Fibroblast of mammary gland (primary cell): ENCODE measurements at regions not wholly inside any gene's neighbourhood (a gene's known extent, or its start where the extent isn't known, plus 50 kb on each side); places are given as distances from the start of the nearest gene placed in this dataset.

ENCODE experiments used
- DNase-seq: peaks from one replicate; pipeline ENCODE4 v3.0.0-alpha.2; 2010; ENCODE audit warnings: low read depth
- H3K4me3 ChIP-seq: 2 replicates; pipeline ENCODE4 v1.5.1; 2011; ENCODE audit warnings: low read depth, mild to moderate bottlenecking, low read length, moderate library complexity; ENCODE audit not compliant: control insufficient read depth
- CTCF ChIP-seq: conservative IDR thresholded peaks from 2 replicates; pipeline ENCODE4 v1.5.1; 2011; ENCODE audit warnings: low read depth, low read length, inconsistent platforms; ENCODE audit not compliant: control insufficient read depth, insufficient read depth

GRCh38 chr5:110054240-110054639 lies 364.5 kb downstream of the MAN2A1 start:
- no peak overlapping the region for H3K4me3 ChIP-seq
- peak; percentile 88 for DNase-seq
- TF ChIP-seq CTCF = peak; percentile 45

- TF ChIP-seq CTCF = no peak
- H3K4me3 ChIP-seq = no peak overlapping the region
- DNase-seq = peak; percentile 65
Measured at GRCh38 chr5:110055302-110055701, 365.6 kb downstream of the MAN2A1 start.

GRCh38 chr5:110056580-110057114 lies 366.9 kb downstream of the MAN2A1 start:
- no peak overlapping the region for H3K4me3 ChIP-seq
- no peak for DNase-seq
- TF ChIP-seq CTCF = no peak

- no peak for TF ChIP-seq CTCF
- H3K4me3 ChIP-seq = no peak overlapping the region
- no peak for DNase-seq
Measured at GRCh38 chr5:110058175-110058574, 368.4 kb downstream of the MAN2A1 start.

- no peak for TF ChIP-seq CTCF
- no peak overlapping the region for H3K4me3 ChIP-seq
Measured at GRCh38 chr5:110062246-110062645, 372.5 kb downstream of the MAN2A1 start.

GRCh38 chr5:110063640-110064602 lies 374.2 kb downstream of the MAN2A1 start:
- no peak overlapping the region for H3K4me3 ChIP-seq
- no peak for TF ChIP-seq CTCF
- peak; percentile 47 for DNase-seq

More at GRCh38 chr5:110062246-110062645, 372.5 kb downstream of the MAN2A1 start:
- no peak for DNase-seq
